LHCN-M2 (cell line): ENCODE measurements at regions not wholly inside any gene's neighbourhood (a gene's known extent, or its start where the extent isn't known, plus 50 kb on each side); places are given as distances from the start of the nearest gene placed in this dataset.

Experiments used
- DNase-seq: peaks from one replicate; pipeline ENCODE4 v3.0.0-alpha.2; 2012; ENCODE audit warnings: low read depth

- no peak for DNase-seq
Observed at GRCh38 chr12:13680916-13681315, 300.5 kb downstream of the GRIN2B start.

- DNase-seq, result no peak
Observed at GRCh38 chr12:13676880-13677279, 304.5 kb downstream of the GRIN2B start.

- DNase-seq, result no peak
Observed at GRCh38 chr12:13670285-13670866, 311.0 kb downstream of the GRIN2B start.

GRCh38 chr12:13668880-13669279 lies 312.5 kb downstream of the GRIN2B start:
- no peak for DNase-seq

DNA sequence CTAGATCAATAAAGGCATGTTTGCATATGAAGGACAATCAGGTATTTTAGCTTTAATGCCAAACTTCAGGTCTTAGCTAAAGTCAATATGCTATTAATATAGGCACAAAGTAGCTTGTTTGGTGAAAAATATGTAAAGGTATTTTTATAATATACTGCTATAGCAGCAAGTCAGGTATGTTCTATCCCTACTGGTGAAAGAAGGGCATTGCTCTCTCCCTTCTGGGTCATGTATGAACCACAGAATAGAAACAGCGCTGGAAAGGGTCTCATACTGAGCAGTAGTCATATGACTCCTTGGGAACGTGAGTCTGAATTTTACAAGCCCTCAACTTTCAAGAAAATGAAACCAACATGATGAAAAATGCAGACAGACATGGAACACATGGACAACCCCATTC lies 314.6 kb downstream of the GRIN2B start:
- no peak for DNase-seq

GRCh38 chr12:13661005-13661887 lies 320.2 kb downstream of the GRIN2B start:
- peak; percentile 28 for DNase-seq

DNA sequence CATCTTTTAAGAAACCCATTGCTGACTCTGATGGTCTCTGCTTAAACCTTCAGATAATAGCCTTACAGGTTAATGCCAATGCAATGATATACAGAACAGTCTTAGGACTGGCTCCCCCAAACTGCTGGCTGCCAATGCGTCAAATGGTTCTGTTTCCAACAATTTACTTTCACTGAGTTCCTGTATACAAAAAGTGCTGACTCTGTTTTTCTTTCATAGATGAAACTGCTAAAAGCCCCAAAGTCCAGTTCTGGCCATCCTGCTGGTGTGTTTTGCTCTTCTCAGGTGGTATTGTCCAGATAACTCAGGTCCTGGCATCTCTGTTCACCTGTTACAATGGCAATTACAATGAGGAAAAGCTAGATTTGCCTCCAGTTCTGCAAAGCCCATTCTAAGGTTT lies 326.9 kb downstream of the GRIN2B start:
- DNase-seq, result no peak

DNA sequence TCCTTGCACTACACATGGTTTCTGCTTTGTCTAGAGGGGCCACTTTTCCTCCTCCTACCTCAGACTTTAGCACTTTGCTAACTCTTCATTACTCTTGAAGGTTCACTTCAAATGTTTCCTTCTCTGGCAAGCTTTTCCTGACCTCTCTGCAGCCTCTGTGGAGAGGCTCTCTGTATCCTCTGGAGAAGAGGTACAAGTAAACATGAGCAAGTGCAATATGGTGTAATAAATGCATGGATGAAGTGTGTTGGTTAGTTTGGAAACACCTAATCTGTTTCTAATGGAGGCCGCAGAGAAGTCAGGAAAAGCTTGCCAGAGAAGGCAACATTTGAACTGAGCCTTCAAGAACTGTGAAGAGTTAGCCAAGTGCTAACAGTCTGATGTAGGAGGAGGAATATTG lies 329.3 kb downstream of the GRIN2B start:
- no peak for DNase-seq

GRCh38 chr12:13635709-13636108 lies 345.7 kb downstream of the GRIN2B start:
- no peak for DNase-seq

DNA sequence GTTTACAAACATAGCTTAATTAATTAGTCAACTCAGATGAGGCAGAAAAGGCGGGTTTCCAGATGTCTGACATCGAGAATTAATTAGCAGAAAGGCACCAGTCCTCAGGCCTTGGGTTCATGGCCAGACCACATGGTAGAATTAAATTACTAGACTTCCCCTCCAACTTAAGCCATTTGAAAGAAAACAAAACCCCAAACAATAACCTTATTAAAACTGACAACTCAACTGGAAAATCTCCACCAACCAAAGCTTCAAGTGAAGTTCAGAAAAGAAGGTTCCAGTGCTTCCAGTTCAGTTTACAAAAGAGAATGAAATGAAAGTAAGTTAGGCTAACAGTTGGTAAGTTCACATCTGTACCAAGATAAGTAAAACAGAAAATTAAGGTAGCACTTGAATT lies 349.5 kb downstream of the GRIN2B start:
- no peak for DNase-seq

GRCh38 chr12:13630354-13630753 lies 351.0 kb downstream of the GRIN2B start:
- DNase-seq, result no peak

DNA sequence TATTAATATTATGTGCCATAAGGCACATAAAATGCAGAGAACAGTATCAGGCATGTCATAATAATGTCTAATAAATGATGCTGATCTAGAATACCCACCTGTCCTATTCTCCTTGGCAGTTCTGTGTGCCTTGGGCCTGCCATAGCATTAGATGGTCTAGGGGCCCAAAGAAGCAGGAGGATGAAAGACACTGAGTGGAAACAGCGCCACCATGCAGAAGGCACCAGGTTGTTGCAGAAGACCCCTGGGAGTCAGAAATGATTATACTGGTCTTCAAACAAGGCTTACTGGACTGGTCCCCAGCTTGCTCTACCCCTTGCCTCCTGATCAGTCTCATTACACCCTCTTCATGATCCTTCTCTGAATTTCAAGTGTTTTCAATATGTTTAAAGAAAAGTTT lies 353.3 kb downstream of the GRIN2B start:
- no peak for DNase-seq

GRCh38 chr12:13627536-13627935 lies 353.9 kb downstream of the GRIN2B start:
- DNase-seq, result no peak

- no peak for DNase-seq
Observed at GRCh38 chr12:13613297-13613696, 368.1 kb downstream of the GRIN2B start.

DNA sequence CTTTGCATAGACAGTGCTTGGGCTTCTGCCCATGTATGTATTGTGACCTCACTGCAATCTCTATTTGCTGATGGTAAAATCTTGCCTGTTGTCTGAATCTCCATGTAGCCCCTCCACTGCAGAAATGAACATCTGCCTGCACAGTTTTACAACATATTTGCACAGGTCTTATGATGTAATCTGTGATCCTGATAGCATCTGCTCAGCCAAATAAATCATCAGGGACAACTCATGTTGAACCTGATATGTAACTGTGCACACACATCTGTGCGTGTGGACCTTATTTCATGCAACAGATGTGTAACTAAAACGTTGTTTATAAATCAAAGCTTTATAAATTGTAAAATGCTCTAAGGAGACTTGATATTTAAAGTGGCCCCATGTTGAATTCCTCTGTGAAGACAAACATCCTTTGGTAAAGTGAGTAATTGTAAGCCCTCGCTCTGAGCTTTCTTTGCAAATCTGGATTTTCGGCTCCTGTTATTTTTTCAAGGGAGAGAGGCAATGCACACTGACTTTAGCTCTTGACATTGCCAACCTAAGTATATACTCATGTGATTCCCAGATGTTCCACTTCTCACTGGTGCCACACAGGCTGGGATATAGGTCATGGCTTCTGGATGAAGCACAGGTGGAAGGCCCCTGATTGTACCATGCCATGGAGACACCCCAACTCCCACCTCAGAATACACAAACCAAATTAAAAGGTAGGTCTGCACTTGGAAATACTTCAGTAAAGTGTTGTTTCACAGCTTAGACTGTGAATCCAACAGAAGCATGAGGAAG lies 371.3 kb downstream of the GRIN2B start:
- no peak for DNase-seq

DNA sequence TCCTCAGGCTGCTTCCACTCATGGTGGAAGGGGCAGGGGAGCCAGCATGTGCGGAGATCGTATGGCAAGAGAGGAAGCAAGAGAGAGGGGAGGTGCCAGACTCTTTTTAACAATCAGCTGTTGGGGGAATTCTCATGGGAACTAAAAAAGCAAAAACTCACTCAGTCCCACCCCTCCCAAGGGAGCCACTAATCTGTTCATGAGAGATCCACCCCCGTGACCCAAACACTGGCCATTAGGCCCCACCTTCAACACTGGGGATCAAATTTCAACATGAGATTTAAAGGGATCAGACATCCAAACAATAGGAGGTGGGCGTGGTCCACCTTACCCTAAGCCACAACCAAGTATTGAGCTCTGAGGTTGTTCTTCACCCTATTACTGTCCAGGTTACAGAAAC lies 375.1 kb downstream of the GRIN2B start:
- no peak for DNase-seq

- DNase-seq, result no peak
Observed at GRCh38 chr12:13603953-13604352, 377.4 kb downstream of the GRIN2B start.

- DNase-seq, result no peak
Observed at GRCh38 chr12:13602172-13602571, 379.2 kb downstream of the GRIN2B start.

DNA sequence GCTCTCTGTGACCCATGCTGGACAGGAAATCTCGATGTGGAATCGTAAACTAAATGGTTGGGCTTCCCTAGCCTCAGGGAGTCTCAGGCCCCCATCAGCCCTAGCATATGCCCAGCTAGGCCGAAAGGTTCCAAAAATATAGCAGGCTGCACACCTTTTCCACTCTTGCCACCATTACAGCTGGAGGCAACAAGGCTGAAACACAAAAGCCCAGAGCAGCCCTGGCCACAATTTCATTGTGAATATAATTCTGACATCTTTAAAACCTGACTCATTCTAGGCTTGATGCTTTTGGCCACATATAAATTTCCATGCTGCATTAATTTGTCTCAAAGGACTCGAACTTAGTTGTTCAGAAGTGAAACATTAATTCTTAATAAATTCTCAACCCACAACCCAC lies 382.2 kb downstream of the GRIN2B start:
- DNase-seq, result no peak

GRCh38 chr12:13597837-13598236 lies 383.6 kb downstream of the GRIN2B start:
- DNase-seq, result no peak

DNA sequence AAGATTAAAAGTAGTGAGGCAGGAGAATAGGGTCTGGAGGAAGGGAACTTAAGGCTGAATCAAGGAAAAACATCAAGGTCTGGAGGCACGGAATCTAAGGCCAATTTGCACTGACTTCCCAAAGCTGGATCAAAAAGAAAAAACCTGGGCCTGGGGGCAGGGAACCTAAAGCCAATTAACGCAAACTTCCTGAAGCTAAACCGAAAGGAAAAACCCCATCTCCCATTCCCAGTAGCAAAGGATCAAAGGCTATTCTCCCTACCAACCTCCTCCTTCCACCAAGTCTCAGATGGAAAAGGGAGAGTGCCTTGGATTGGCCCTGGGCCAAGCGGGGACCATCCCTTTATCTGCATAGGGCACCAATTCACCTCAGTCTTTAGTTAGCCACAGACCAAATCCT lies 384.2 kb downstream of the GRIN2B start:
- no peak for DNase-seq

- DNase-seq, result no peak
Observed at GRCh38 chr12:13596714-13597113, 384.7 kb downstream of the GRIN2B start.
